ENCODE measurements at regions not wholly inside any gene's neighbourhood (a gene's known extent, or its start where the extent isn't known, plus 50 kb on each side); places are given as distances from the start of the nearest gene placed in this dataset.
A peak's percentile ranks its signal among the peaks of the same experiment; 100 is the strongest.

GRCh38 chr2:136257893-136258292, 139.9 kb upstream of the CXCR4 start:
- DNase-seq = no peak

- no peak for DNase-seq
Measured at GRCh38 chr2:136255648-136256461, 137.9 kb upstream of the CXCR4 start.

- DNase-seq = no peak
Measured at GRCh38 chr2:136255127-136255526, 137.2 kb upstream of the CXCR4 start.

GRCh38 chr2:136254681-136255080, 136.7 kb upstream of the CXCR4 start:
- DNase-seq = no peak

GRCh38 chr2:136253288-136254004, 135.5 kb upstream of the CXCR4 start:
- DNase-seq = no peak

- no peak for DNase-seq
Measured at GRCh38 chr2:136251885-136252585, 134.1 kb upstream of the CXCR4 start.

GRCh38 chr2:136251197-136251884, 133.4 kb upstream of the CXCR4 start:
- DNase-seq = no peak

- DNase-seq = no peak
Measured at GRCh38 chr2:136250131-136250530, 132.2 kb upstream of the CXCR4 start.

- no peak for DNase-seq
Measured at GRCh38 chr2:136248907-136249306, 131.0 kb upstream of the CXCR4 start.

- DNase-seq = peak; percentile 19 to 38
Measured at GRCh38 chr2:136248242-136248641, 130.3 kb upstream of the CXCR4 start.

- no peak for DNase-seq
Measured at GRCh38 chr2:136247204-136247950, 129.4 kb upstream of the CXCR4 start.

GRCh38 chr2:136246086-136246669, 128.2 kb upstream of the CXCR4 start:
- no peak for DNase-seq

- no peak for DNase-seq
Measured at GRCh38 chr2:136245211-136245610, 127.3 kb upstream of the CXCR4 start.

GRCh38 chr2:136244536-136244885, 126.6 kb upstream of the CXCR4 start:
- DNase-seq = no peak

- no peak for DNase-seq
Measured at GRCh38 chr2:136243638-136244535, 125.9 kb upstream of the CXCR4 start.

GRCh38 chr2:136242687-136243277, 124.8 kb upstream of the CXCR4 start:
- no peak for DNase-seq

GRCh38 chr2:136242100-136242499, 124.2 kb upstream of the CXCR4 start:
- no peak for DNase-seq

- DNase-seq = no peak
Measured at GRCh38 chr2:136239079-136239685, 121.2 kb upstream of the CXCR4 start.

GRCh38 chr2:136238286-136239078, 120.5 kb upstream of the CXCR4 start:
- DNase-seq = no peak
